Mammary epithelial cell (primary cell): ENCODE measurements at regions not wholly inside any gene's neighbourhood (a gene's known extent, or its start where the extent isn't known, plus 50 kb on each side); places are given as distances from the start of the nearest gene placed in this dataset.

Source experiments
- CTCF ChIP-seq, 2 donors: IDR thresholded peaks in 1 of 2; conservative IDR thresholded peaks in 1 of 2; 2 replicates each; pipeline ENCODE4 v1.5.1; 2011 to 2012; ENCODE audit warnings: inconsistent platforms in 2 of 2, low read length in 2 of 2, mild to moderate bottlenecking in 2 of 2, control low read depth in 1 of 2, low read depth in 1 of 2; ENCODE audit not compliant: insufficient read depth in 1 of 2; ENCODE audit errors: extremely low read depth in 1 of 2
- EZH2 ChIP-seq: IDR thresholded peaks from 2 replicates; pipeline ENCODE4 v1.6.1; 2012; ENCODE audit warnings: low read length, inconsistent platforms, borderline replicate concordance

DNA sequence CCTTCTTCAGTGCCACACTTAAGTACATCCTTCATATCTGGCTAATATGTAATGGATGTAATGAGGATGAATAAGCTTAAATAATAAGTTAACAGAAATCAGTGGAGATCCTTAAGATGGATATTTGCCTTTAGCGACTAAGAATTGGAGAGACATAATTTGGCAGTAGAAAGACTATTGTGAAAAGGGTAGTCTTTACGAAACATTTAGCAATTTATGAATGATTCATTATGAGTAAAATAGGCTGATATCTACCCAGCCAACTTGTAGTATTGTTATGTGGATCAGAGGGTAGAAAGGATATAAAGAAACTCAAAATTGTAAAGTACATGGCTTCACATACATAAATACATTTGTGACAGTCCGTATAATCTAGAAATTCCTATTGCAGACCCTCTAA lies 2371.8 kb downstream of the PCDH7 start:
- TF ChIP-seq CTCF (conservative IDR thresholded peaks at IDR 0.05 in 1 of 2, IDR thresholded peaks at IDR 0.05 in 1 of 2; ENCODE audit: extremely low read depth in 1 of 2, insufficient read depth in 1 of 2, low read depth in 1 of 2, low read length in 2 of 2) (no peak), EZH2 (no peak)
